HCT116 (cell line): ENCODE measurements at regions not wholly inside any gene's neighbourhood (a gene's known extent, or its start where the extent isn't known, plus 50 kb on each side); places are given as distances from the start of the nearest gene placed in this dataset.

Experiments
- CEBPB ChIP-seq: IDR thresholded peaks from 2 replicates; pipeline ENCODE4 v1.6.1; 2012; ENCODE audit warnings: low read depth
- EZH2 ChIP-seq: fragments of 200-600 bp; sonication (generic); IDR thresholded peaks from 2 replicates; pipeline ENCODE4 v1.6.1; 2017; ENCODE audit warnings: antibody characterized with exemption, mixed run types
- EZH2phosphoT487 ChIP-seq: fragments of 200-600 bp; IDR thresholded peaks from 2 replicates; pipeline ENCODE4 v1.6.1; 2018; ENCODE audit warnings: antibody characterized with exemption, borderline replicate concordance
- JUND ChIP-seq: IDR thresholded peaks from 2 replicates; pipeline ENCODE4 v1.6.1; 2012
- POLR2A ChIP-seq: IDR thresholded peaks from 2 replicates; pipeline ENCODE4 v1.7.0; 2011; ENCODE audit warnings: borderline replicate concordance; ENCODE audit not compliant: insufficient read depth, insufficient read length; ENCODE audit errors: extremely low read depth
- POLR2AphosphoS5 ChIP-seq: IDR thresholded peaks from 2 replicates; pipeline ENCODE4 v1.6.1; 2011; ENCODE audit warnings: mild to moderate bottlenecking, low read depth, low read length, moderate library complexity
- RAD21 ChIP-seq: IDR thresholded peaks from 2 replicates; pipeline ENCODE4 v1.6.1; 2012; ENCODE audit warnings: low read depth, mild to moderate bottlenecking
- SIN3A ChIP-seq: IDR thresholded peaks from 2 replicates; pipeline ENCODE4 v1.6.1; 2012; ENCODE audit warnings: low read depth
- SP1 ChIP-seq: IDR thresholded peaks from 2 replicates; pipeline ENCODE4 v1.6.1; 2012; ENCODE audit warnings: low read depth
- ZFX ChIP-seq: fragments of 450-650 bp; IDR thresholded peaks from 2 replicates; pipeline ENCODE4 v1.6.1; 2017
- ZNF274 ChIP-seq: fragments of 200-500 bp; sonication (Bioruptor generic); IDR thresholded peaks from 2 replicates; pipeline ENCODE4 v1.6.1; 2014; ENCODE audit warnings: mild to moderate bottlenecking, low read depth, low read length, inconsistent platforms
- TF ChIP-seq, protein P1 (sequence below), 3 experiments: fragments of 200-600 bp in 1 of 3; sonication (generic) in 1 of 3; IDR thresholded peaks in 2 of 3; conservative IDR thresholded peaks in 1 of 3; 2 replicates each; pipeline ENCODE4 v1.5.1; 2012 to 2017; ENCODE audit warnings: low read depth in 2 of 3, low read length in 2 of 3, antibody characterized with exemption in 1 of 3, borderline replicate concordance in 1 of 3, control low read depth in 1 of 3, mild to moderate bottlenecking in 1 of 3, mixed read lengths in 1 of 3, mixed run types in 1 of 3, moderate library complexity in 1 of 3; ENCODE audit not compliant: insufficient read depth in 1 of 3

DNA sequence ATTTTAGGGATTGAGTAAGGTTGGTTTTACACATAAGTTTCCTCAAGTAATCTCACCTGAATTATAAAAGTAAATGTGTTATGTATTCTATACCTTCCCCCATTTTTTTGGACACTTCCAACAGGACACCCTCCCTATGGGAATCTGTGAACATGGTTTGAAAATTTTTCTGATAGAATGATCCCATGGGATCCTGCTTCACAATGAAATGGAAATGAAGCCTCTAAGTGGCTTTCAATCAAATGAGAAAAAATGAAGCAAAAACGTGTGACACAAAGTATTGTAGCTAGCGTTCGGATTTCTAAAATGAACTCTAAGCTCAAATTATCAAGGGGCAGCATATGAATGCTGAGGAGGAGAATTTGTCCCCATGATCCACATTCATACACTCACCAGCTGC, 1006.8 kb downstream of the ADGRL2 start:
- TF ChIP-seq, protein P1, sequence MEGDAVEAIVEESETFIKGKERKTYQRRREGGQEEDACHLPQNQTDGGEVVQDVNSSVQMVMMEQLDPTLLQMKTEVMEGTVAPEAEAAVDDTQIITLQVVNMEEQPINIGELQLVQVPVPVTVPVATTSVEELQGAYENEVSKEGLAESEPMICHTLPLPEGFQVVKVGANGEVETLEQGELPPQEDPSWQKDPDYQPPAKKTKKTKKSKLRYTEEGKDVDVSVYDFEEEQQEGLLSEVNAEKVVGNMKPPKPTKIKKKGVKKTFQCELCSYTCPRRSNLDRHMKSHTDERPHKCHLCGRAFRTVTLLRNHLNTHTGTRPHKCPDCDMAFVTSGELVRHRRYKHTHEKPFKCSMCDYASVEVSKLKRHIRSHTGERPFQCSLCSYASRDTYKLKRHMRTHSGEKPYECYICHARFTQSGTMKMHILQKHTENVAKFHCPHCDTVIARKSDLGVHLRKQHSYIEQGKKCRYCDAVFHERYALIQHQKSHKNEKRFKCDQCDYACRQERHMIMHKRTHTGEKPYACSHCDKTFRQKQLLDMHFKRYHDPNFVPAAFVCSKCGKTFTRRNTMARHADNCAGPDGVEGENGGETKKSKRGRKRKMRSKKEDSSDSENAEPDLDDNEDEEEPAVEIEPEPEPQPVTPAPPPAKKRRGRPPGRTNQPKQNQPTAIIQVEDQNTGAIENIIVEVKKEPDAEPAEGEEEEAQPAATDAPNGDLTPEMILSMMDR (IDR thresholded peaks at IDR 0.05 in 2 of 3, conservative IDR thresholded peaks at IDR 0.05 in 1 of 3; ENCODE audit: borderline replicate concordance in 1 of 3, insufficient read depth in 1 of 3, low read depth in 2 of 3, low read length in 2 of 3) = no peak
- no peak for TF ChIP-seq POLR2A
- TF ChIP-seq EZH2phosphoT487 = no peak
- no peak for TF ChIP-seq EZH2
- TF ChIP-seq POLR2AphosphoS5 = no peak
- no peak for TF ChIP-seq JUND
- TF ChIP-seq SIN3A = no peak
- no peak for TF ChIP-seq SP1
- no peak for TF ChIP-seq RAD21
- no peak for TF ChIP-seq ZFX
- TF ChIP-seq CEBPB = no peak
- no peak for TF ChIP-seq ZNF274
